ENCODE measurements at regions not wholly inside any gene's neighbourhood (a gene's known extent, or its start where the extent isn't known, plus 50 kb on each side); places are given as distances from the start of the nearest gene placed in this dataset.

DNA sequence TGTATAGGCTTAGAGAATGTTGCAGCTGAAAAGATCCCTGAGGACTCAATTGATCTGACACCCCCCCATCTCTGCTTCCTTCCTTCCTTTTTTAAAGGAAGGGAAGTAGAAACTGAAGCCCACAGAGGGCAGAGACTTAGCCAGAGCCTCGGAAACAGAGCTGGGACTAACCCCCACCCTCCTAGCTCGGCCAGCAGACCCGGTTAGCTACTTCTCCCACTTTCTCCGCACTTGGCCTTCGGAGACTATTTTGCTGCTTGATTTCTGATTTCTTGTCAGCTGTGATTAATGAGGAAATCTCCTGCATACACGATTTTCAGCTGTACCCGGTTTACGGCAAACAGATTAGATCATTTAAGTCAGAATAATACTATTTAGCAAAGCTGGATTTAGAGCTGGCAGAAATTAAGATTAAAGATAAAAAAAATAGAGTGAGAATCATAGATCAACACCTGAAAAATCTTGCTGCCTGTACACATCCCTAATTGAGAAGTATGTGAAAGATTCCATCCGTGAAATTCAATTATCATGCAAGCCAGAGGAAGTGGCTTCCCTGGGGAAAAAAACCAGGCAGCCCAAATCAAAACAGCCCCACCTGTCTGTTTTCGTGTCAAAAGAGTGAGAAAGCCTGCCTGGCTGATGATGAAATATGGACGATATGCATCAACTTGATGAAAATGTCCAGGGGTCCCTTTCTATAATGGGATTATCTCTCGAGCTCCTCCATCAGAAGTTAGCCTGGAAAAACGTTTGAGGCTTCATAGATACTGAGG lies 159.5 kb upstream of the SHB start (continued):
- TF ChIP-seq CREB1 (CRISPR knock-in tag; IDR thresholded peaks at IDR 0.05; ENCODE audit: low read depth), result no peak
- TF ChIP-seq, protein P1, sequence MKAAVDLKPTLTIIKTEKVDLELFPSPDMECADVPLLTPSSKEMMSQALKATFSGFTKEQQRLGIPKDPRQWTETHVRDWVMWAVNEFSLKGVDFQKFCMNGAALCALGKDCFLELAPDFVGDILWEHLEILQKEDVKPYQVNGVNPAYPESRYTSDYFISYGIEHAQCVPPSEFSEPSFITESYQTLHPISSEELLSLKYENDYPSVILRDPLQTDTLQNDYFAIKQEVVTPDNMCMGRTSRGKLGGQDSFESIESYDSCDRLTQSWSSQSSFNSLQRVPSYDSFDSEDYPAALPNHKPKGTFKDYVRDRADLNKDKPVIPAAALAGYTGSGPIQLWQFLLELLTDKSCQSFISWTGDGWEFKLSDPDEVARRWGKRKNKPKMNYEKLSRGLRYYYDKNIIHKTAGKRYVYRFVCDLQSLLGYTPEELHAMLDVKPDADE (IDR thresholded peaks at IDR 0.05), result no peak
- no peak for TF ChIP-seq ZNF331 (CRISPR knock-in tag; IDR thresholded peaks at IDR 0.05; ENCODE audit: low read depth)
- no peak for TF ChIP-seq NANOG (IDR thresholded peaks at IDR 0.05; ENCODE audit: borderline replicate concordance)
- TF ChIP-seq JUNB (IDR thresholded peaks at IDR 0.05; ENCODE audit: unreplicated experiment), result no peak

- peaks cover 14% of the 10 kb centered on the region for H3K27me3 Mint-ChIP-seq (ENCODE audit: insufficient read depth, low read depth, poor library complexity)
- H3K27ac ChIP-seq (ENCODE audit: low read depth), result no peak overlapping the region
- peak overlapping the region; percentile 78 for H3K4me2 ChIP-seq
- H3K27me3 ChIP-seq (ENCODE audit: insufficient read depth), result peaks cover 56% of the 10 kb centered on the region
- peak overlapping the region; percentile 42; the same call in 1 of the 2 replicates for H3K4me3 ChIP-seq
- peak; percentile 57 for ATAC-seq
- H3K9me3 Mint-ChIP-seq, result no peaks in the 10 kb centered on the region
- H3K9me2 ChIP-seq (ENCODE audit: insufficient read depth), result no peaks in the 10 kb centered on the region
- H3K79me2 ChIP-seq (replicated peaks; ENCODE audit: insufficient read depth), result no peaks in the 10 kb centered on the region
- H3K4me1 ChIP-seq (ENCODE audit: insufficient read depth), result peaks cover 24% of the 10 kb centered on the region
- DNase-seq (ENCODE audit: low spot score), result no peak
- no peaks in the 10 kb centered on the region for H3K36me3 Mint-ChIP-seq (ENCODE audit: low read depth)
- peak overlapping the region; percentile 65; the same call in 2 of the 3 replicates for H3K4me3 Mint-ChIP-seq
- H3K27ac Mint-ChIP-seq, result no peak overlapping the region
- H2AFZ ChIP-seq, result no peak overlapping the region
- no peaks in the 10 kb centered on the region for H3K36me3 ChIP-seq (ENCODE audit: insufficient read depth)
- peaks cover 32% of the 10 kb centered on the region for H3K4me1 Mint-ChIP-seq
- H4K20me1 ChIP-seq (replicated peaks; ENCODE audit: insufficient read depth), result no peaks in the 10 kb centered on the region; the same call in 1 of the 2 replicates
- no peaks in the 10 kb centered on the region for H3F3A ChIP-seq (replicated peaks; ENCODE audit: low read depth)
- TF ChIP-seq, protein P2, sequence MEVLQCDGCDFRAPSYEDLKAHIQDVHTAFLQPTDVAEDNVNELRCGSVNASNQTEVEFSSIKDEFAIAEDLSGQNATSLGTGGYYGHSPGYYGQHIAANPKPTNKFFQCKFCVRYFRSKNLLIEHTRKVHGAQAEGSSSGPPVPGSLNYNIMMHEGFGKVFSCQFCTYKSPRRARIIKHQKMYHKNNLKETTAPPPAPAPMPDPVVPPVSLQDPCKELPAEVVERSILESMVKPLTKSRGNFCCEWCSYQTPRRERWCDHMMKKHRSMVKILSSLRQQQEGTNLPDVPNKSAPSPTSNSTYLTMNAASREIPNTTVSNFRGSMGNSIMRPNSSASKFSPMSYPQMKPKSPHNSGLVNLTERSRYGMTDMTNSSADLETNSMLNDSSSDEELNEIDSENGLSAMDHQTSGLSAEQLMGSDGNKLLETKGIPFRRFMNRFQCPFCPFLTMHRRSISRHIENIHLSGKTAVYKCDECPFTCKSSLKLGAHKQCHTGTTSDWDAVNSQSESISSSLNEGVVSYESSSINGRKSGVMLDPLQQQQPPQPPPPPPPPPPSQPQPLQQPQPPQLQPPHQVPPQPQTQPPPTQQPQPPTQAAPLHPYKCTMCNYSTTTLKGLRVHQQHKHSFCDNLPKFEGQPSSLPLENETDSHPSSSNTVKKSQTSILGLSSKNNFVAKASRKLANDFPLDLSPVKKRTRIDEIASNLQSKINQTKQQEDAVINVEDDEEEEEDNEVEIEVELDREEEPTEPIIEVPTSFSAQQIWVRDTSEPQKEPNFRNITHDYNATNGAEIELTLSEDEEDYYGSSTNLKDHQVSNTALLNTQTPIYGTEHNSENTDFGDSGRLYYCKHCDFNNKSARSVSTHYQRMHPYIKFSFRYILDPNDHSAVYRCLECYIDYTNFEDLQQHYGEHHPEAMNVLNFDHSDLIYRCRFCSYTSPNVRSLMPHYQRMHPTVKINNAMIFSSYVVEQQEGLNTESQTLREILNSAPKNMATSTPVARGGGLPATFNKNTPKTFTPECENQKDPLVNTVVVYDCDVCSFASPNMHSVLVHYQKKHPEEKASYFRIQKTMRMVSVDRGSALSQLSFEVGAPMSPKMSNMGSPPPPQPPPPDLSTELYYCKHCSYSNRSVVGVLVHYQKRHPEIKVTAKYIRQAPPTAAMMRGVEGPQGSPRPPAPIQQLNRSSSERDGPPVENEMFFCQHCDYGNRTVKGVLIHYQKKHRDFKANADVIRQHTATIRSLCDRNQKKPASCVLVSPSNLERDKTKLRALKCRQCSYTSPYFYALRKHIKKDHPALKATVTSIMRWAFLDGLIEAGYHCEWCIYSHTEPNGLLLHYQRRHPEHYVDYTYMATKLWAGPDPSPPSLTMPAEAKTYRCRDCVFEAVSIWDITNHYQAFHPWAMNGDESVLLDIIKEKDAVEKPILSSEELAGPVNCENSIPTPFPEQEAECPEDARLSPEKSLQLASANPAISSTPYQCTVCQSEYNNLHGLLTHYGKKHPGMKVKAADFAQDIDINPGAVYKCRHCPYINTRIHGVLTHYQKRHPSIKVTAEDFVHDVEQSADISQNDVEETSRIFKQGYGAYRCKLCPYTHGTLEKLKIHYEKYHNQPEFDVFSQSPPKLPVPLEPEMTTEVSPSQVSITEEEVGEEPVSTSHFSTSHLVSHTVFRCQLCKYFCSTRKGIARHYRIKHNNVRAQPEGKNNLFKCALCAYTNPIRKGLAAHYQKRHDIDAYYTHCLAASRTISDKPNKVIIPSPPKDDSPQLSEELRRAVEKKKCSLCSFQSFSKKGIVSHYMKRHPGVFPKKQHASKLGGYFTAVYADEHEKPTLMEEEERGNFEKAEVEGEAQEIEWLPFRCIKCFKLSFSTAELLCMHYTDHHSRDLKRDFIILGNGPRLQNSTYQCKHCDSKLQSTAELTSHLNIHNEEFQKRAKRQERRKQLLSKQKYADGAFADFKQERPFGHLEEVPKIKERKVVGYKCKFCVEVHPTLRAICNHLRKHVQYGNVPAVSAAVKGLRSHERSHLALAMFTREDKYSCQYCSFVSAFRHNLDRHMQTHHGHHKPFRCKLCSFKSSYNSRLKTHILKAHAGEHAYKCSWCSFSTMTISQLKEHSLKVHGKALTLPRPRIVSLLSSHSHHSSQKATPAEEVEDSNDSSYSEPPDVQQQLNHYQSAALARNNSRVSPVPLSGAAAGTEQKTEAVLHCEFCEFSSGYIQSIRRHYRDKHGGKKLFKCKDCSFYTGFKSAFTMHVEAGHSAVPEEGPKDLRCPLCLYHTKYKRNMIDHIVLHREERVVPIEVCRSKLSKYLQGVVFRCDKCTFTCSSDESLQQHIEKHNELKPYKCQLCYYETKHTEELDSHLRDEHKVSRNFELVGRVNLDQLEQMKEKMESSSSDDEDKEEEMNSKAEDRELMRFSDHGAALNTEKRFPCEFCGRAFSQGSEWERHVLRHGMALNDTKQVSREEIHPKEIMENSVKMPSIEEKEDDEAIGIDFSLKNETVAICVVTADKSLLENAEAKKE (CRISPR knock-in tag; IDR thresholded peaks at IDR 0.05), result no peak
- TF ChIP-seq ZNF114 (CRISPR knock-in tag; IDR thresholded peaks at IDR 0.05) (no peak), NANOG (IDR thresholded peaks at IDR 0.05; ENCODE audit: borderline replicate concordance) (no peak), EZH2phosphoT487 (IDR thresholded peaks at IDR 0.05; ENCODE audit: unreplicated experiment) (no peak), JUNB (IDR thresholded peaks at IDR 0.05; ENCODE audit: unreplicated experiment) (no peak), CREB1 (CRISPR knock-in tag; IDR thresholded peaks at IDR 0.05; ENCODE audit: low read depth) (no peak), POLR2AphosphoS5 (IDR thresholded peaks at IDR 0.05; ENCODE audit: low read depth) (no peak), EZH2 (IDR thresholded peaks at IDR 0.05; ENCODE audit: low read depth, unreplicated experiment) (no peak), ZNF331 (CRISPR knock-in tag; IDR thresholded peaks at IDR 0.05; ENCODE audit: low read depth) (no peak), STAT1 (IDR thresholded peaks at IDR 0.05; ENCODE audit: unreplicated experiment) (no peak)
- TF ChIP-seq, protein P3, sequence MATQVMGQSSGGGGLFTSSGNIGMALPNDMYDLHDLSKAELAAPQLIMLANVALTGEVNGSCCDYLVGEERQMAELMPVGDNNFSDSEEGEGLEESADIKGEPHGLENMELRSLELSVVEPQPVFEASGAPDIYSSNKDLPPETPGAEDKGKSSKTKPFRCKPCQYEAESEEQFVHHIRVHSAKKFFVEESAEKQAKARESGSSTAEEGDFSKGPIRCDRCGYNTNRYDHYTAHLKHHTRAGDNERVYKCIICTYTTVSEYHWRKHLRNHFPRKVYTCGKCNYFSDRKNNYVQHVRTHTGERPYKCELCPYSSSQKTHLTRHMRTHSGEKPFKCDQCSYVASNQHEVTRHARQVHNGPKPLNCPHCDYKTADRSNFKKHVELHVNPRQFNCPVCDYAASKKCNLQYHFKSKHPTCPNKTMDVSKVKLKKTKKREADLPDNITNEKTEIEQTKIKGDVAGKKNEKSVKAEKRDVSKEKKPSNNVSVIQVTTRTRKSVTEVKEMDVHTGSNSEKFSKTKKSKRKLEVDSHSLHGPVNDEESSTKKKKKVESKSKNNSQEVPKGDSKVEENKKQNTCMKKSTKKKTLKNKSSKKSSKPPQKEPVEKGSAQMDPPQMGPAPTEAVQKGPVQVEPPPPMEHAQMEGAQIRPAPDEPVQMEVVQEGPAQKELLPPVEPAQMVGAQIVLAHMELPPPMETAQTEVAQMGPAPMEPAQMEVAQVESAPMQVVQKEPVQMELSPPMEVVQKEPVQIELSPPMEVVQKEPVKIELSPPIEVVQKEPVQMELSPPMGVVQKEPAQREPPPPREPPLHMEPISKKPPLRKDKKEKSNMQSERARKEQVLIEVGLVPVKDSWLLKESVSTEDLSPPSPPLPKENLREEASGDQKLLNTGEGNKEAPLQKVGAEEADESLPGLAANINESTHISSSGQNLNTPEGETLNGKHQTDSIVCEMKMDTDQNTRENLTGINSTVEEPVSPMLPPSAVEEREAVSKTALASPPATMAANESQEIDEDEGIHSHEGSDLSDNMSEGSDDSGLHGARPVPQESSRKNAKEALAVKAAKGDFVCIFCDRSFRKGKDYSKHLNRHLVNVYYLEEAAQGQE (IDR thresholded peaks at IDR 0.05; ENCODE audit: unreplicated experiment), result no peak
- TF ChIP-seq, protein P1 (IDR thresholded peaks at IDR 0.05), result no peak
Observed at GRCh38 chr9:38227656-38228055, 158.6 kb upstream of the SHB start.

All from GM23338 (cell line).